ENCODE measurements at regions not wholly inside any gene's neighbourhood (a gene's known extent, or its start where the extent isn't known, plus 50 kb on each side); places are given as distances from the start of the nearest gene placed in this dataset.

- no peaks in the 10 kb centered on the region for H3K36me3 ChIP-seq
- no peak overlapping the region for H3K4me3 ChIP-seq
- no peaks in the 10 kb centered on the region for H3K9me3 ChIP-seq (ENCODE audit: low read depth)
- no peak overlapping the region for H3K27ac ChIP-seq
- DNase-seq (ENCODE audit: low read depth in 1 of 2, low spot score in 1 of 2), result no peak
- no peaks in the 10 kb centered on the region for H3K4me1 ChIP-seq (ENCODE audit: low read depth)
- H3K27me3 ChIP-seq, result no peaks in the 10 kb centered on the region
- no peak for TF ChIP-seq CTCF (IDR thresholded peaks at IDR 0.05; ENCODE audit: low read depth, low read length)
These were observed 259.1 kb upstream of the ARPP21 start for GRCh38 chr3:35380196-35380595.

DNA sequence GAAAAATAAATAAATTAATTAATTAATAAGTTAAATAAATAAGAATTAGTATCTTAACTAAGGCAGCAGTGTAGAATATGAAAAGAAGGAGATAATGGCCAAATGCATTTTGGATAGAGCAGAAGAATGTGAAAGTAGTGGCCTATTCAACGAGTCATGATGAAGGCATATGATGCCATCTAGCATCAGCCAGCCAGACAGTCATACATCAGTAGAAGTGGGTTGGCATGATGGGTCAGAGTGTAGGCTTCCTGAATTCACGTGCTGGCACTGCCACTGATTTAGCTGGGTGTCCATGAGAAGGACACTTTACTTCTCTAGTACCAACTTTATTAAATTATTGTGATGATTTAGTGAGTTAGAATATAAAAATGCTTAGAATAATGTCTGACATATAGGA is 256.1 kb upstream of the ARPP21 start:
- no peaks in the 10 kb centered on the region for H3K36me3 ChIP-seq
- H3K4me1 ChIP-seq (ENCODE audit: low read depth), result no peaks in the 10 kb centered on the region
- no peaks in the 10 kb centered on the region for H3K27me3 ChIP-seq
- no peak for DNase-seq (ENCODE audit: low read depth in 1 of 2, low spot score in 1 of 2)
- no peak overlapping the region for H3K4me3 ChIP-seq
- no peak overlapping the region for H3K27ac ChIP-seq
- H3K9me3 ChIP-seq (ENCODE audit: low read depth), result no peaks in the 10 kb centered on the region
- TF ChIP-seq CTCF (IDR thresholded peaks at IDR 0.05; ENCODE audit: low read depth, low read length), result no peak

- peak in 1 of 2 donors; percentile 44 for DNase-seq (ENCODE audit: low read depth in 1 of 2, low spot score in 1 of 2)
- no peak for TF ChIP-seq CTCF (IDR thresholded peaks at IDR 0.05; ENCODE audit: low read depth, low read length)
- no peak overlapping the region for H3K27ac ChIP-seq
- no peaks in the 10 kb centered on the region for H3K27me3 ChIP-seq
- no peaks in the 10 kb centered on the region for H3K36me3 ChIP-seq
- H3K4me3 ChIP-seq, result no peak overlapping the region
- H3K4me1 ChIP-seq (ENCODE audit: low read depth), result no peaks in the 10 kb centered on the region
- H3K9me3 ChIP-seq (ENCODE audit: low read depth), result no peaks in the 10 kb centered on the region
These were observed 255.4 kb upstream of the ARPP21 start for GRCh38 chr3:35383719-35384555.

DNA sequence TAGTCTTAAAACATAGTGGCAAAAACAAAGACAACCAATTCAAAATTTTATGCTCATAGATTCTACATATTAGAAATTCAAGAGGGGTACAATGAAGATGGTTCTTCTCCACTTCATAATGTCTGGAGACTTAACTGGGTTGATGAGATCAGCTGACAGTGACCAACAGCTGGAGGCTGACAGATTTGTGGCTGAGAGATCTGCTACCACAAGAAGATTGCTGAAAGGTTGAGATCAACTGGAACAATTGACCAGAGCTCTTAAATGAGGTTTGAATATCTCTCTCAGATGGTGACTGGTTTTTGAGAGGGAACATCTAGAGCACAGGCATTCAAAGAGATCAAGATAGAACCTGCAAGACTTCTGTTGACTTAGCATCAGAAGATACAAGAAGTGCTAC is 254.1 kb upstream of the ARPP21 start:
- Histone ChIP-seq H3K9me3 (ENCODE audit: low read depth) (no peaks in the 10 kb centered on the region), H3K36me3 (no peaks in the 10 kb centered on the region), H3K4me1 (ENCODE audit: low read depth) (no peaks in the 10 kb centered on the region), H3K27me3 (no peaks in the 10 kb centered on the region), H3K4me3 (no peak overlapping the region), H3K27ac (no peak overlapping the region)
- no peak for DNase-seq (ENCODE audit: low read depth in 1 of 2, low spot score in 1 of 2)
- no peak for TF ChIP-seq CTCF (IDR thresholded peaks at IDR 0.05; ENCODE audit: low read depth, low read length)

DNA sequence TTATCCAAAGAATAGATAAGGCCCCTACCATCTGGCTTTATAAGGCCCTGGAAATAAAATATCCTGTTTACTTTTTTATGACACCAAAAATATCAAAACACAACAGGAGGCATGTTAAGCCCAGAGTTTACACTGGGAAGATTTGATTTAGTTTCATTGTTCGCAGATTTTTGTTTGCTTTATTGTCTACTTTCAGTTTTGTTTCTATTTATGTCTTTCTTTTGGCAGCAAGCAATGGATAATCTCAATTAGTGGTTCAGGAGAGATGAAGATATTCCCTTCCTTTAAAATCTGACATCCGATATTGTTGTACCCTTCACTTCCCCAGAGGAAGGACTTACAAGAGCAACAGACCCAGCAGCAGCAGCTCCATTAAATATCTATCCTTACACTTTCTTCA is 249.4 kb upstream of the ARPP21 start:
- TF ChIP-seq CTCF (IDR thresholded peaks at IDR 0.05; ENCODE audit: low read depth, low read length), result no peak
- Histone ChIP-seq H3K4me1 (ENCODE audit: low read depth) (no peaks in the 10 kb centered on the region), H3K9me3 (ENCODE audit: low read depth) (no peaks in the 10 kb centered on the region), H3K36me3 (no peaks in the 10 kb centered on the region), H3K27me3 (no peaks in the 10 kb centered on the region), H3K4me3 (no peak overlapping the region), H3K27ac (no peak overlapping the region)
- DNase-seq (ENCODE audit: low read depth in 1 of 2, low spot score in 1 of 2), result no peak

Measured in cardiac muscle cell (in vitro differentiated cells and primary cell).